NB4 (cell line): ENCODE measurements at regions not wholly inside any gene's neighbourhood (a gene's known extent, or its start where the extent isn't known, plus 50 kb on each side); places are given as distances from the start of the nearest gene placed in this dataset.
A peak's percentile ranks its signal among the peaks of the same experiment; 100 is the strongest.

Source experiments
- DNase-seq: peaks from one replicate; pipeline ENCODE4 v3.0.0; 2010; ENCODE audit warnings: low read depth
- H3K4me3 ChIP-seq: one replicate; pipeline ENCODE4 v1.5.1; 2011; ENCODE audit warnings: mild to moderate bottlenecking, low read depth, low read length, moderate library complexity
- CTCF ChIP-seq: IDR thresholded peaks from one replicate; pipeline ENCODE4 v1.5.1; 2012; ENCODE audit warnings: low read depth, low read length
- MYC ChIP-seq: IDR thresholded peaks from 2 replicates; pipeline ENCODE4 v1.6.1; 2011; ENCODE audit warnings: low read depth, low read length
- POLR2A ChIP-seq: IDR thresholded peaks from 2 replicates; pipeline ENCODE4 v1.6.1; 2011; ENCODE audit warnings: mild to moderate bottlenecking; ENCODE audit not compliant: insufficient read length; ENCODE audit errors: extremely low read depth
- TF ChIP-seq, protein P1 (sequence below): IDR thresholded peaks from 2 replicates; pipeline ENCODE4 v1.6.1; 2011; ENCODE audit warnings: low read depth, low read length

- peak; percentile 73 for DNase-seq
- peak; percentile 78 for TF ChIP-seq CTCF
- TF ChIP-seq MYC, result no peak
- no peak overlapping the region for H3K4me3 ChIP-seq
Observed at GRCh38 chr7:12067156-12067831, 143.8 kb upstream of the TMEM106B start.

GRCh38 chr7:12069757-12070156, 141.3 kb upstream of the TMEM106B start:
- peak; percentile 7 for DNase-seq
- no peak overlapping the region for H3K4me3 ChIP-seq
- peak; percentile 4 for TF ChIP-seq CTCF
- TF ChIP-seq POLR2A, result no peak
- TF ChIP-seq MYC, result no peak

DNA sequence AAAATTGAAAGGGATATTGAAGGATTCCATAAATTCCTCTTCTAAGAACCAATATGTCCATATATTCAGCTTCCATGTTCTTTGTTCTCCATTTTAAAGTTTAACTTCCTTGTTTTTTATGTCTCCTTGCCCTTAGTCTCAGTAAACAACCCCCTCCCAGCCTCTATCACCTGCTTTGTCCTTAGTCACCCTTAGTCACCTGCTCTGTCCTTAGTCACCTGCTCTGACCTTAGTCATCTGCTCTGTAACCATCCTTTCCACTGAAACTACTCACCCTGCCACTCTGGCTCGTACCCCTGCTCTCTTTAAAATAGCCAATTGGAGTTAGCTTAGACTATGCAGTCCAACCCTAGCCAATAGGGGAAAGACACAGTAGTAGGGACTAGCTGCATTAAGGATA, 136.2 kb upstream of the TMEM106B start:
- no peak for DNase-seq
- no peak overlapping the region for H3K4me3 ChIP-seq
- TF ChIP-seq, protein P1, sequence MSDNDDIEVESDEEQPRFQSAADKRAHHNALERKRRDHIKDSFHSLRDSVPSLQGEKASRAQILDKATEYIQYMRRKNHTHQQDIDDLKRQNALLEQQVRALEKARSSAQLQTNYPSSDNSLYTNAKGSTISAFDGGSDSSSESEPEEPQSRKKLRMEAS, result no peak
- TF ChIP-seq MYC (no peak), POLR2A (no peak), CTCF (no peak)

GRCh38 chr7:12080006-12080405, 131.1 kb upstream of the TMEM106B start:
- H3K4me3 ChIP-seq, result no peak overlapping the region
- no peak for DNase-seq
- no peak for TF ChIP-seq MYC

DNA sequence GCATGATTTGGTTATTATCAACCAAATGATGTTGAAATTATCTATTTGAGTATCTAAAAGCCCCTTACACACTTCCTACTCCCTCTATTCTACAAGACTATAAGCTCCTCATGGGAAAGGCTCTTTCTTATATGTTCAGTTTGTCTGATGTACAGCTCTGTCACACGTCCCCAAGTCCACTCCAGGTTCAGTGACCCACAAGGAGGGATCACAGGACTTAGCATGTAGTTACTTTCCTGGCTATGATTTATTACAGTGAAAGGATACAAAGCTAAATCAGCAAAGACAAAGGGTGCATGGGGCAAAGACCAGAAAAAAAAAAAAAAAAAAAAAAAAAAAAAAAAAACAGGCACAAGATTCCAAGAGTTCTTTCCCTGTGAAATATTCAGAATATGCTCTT, 125.6 kb upstream of the TMEM106B start:
- TF ChIP-seq POLR2A, result no peak
- TF ChIP-seq, protein P1, result no peak
- no peak for TF ChIP-seq MYC
- TF ChIP-seq CTCF, result no peak
- no peak overlapping the region for H3K4me3 ChIP-seq
- no peak for DNase-seq

- TF ChIP-seq CTCF (no peak), POLR2A (no peak)
- no peak overlapping the region for H3K4me3 ChIP-seq
- no peak for DNase-seq
Observed at GRCh38 chr7:12089951-12090756, 120.9 kb upstream of the TMEM106B start.
